ENCODE measurements at regions not wholly inside any gene's neighbourhood (a gene's known extent, or its start where the extent isn't known, plus 50 kb on each side); places are given as distances from the start of the nearest gene placed in this dataset.

- no peak for DNase-seq (ENCODE audit: low read depth in 2 of 2)
These were observed 75.6 kb upstream of the CIBAR2 start for GRCh38 chr16:85187886-85188285.

- DNase-seq (ENCODE audit: low read depth in 2 of 2), result no peak
These were observed 76.8 kb upstream of the CIBAR2 start for GRCh38 chr16:85188822-85189672.

GRCh38 chr16:85190572-85190971, 78.3 kb upstream of the CIBAR2 start:
- DNase-seq (ENCODE audit: low read depth in 2 of 2), result no peak

- DNase-seq (ENCODE audit: low read depth in 2 of 2), result no peak
These were observed 79.2 kb upstream of the CIBAR2 start for GRCh38 chr16:85191341-85191965.

- DNase-seq (ENCODE audit: low read depth in 2 of 2), result no peak
These were observed 80.2 kb upstream of the CIBAR2 start for GRCh38 chr16:85192238-85193114.

- DNase-seq (ENCODE audit: low read depth in 2 of 2), result no peak
These were observed 80.8 kb upstream of the CIBAR2 start for GRCh38 chr16:85193115-85193493.

- no peak for DNase-seq (ENCODE audit: low read depth in 2 of 2)
These were observed 81.6 kb upstream of the CIBAR2 start for GRCh38 chr16:85193876-85194275.

GRCh38 chr16:85194307-85195270, 82.3 kb upstream of the CIBAR2 start:
- DNase-seq (ENCODE audit: low read depth in 2 of 2), result no peak

- DNase-seq (ENCODE audit: low read depth in 2 of 2), result no peak
These were observed 83.0 kb upstream of the CIBAR2 start for GRCh38 chr16:85195271-85195647.

GRCh38 chr16:85195900-85196772, 83.9 kb upstream of the CIBAR2 start:
- no peak for DNase-seq (ENCODE audit: low read depth in 2 of 2)

- no peak for DNase-seq (ENCODE audit: low read depth in 2 of 2)
These were observed 84.7 kb upstream of the CIBAR2 start for GRCh38 chr16:85196976-85197375.

- no peak for DNase-seq (ENCODE audit: low read depth in 2 of 2)
These were observed 85.6 kb upstream of the CIBAR2 start for GRCh38 chr16:85197611-85198566.

GRCh38 chr16:85199069-85199725, 86.9 kb upstream of the CIBAR2 start:
- DNase-seq (ENCODE audit: low read depth in 2 of 2), result no peak

GRCh38 chr16:85199880-85200279, 87.6 kb upstream of the CIBAR2 start:
- no peak for DNase-seq (ENCODE audit: low read depth in 2 of 2)

GRCh38 chr16:85200471-85201278, 88.4 kb upstream of the CIBAR2 start:
- DNase-seq (ENCODE audit: low read depth in 2 of 2), result no peak

GRCh38 chr16:85201574-85201973, 89.3 kb upstream of the CIBAR2 start:
- DNase-seq (ENCODE audit: low read depth in 2 of 2), result no peak

- no peak for DNase-seq (ENCODE audit: low read depth in 2 of 2)
These were observed 89.9 kb upstream of the CIBAR2 start for GRCh38 chr16:85202051-85202601.

Measured in activated CD4-positive, alpha-beta T cell treated with anti-CD3 and anti-CD28 coated beads for 24 hours (primary cell).